ENCODE measurements at regions not wholly inside any gene's neighbourhood (a gene's known extent, or its start where the extent isn't known, plus 50 kb on each side); places are given as distances from the start of the nearest gene placed in this dataset.

- Histone ChIP-seq H3K27me3 (ENCODE audit: control insufficient read depth, extremely low read depth, insufficient read depth, low read length) (no peaks in the 10 kb centered on the region), H3K79me2 (ENCODE audit: control insufficient read depth, insufficient read depth, low read length) (no peaks in the 10 kb centered on the region), H2AFZ (ENCODE audit: control insufficient read depth, low read length) (no peak overlapping the region), H3K9me1 (ENCODE audit: control insufficient read depth, extremely low read depth, insufficient read depth, low read length) (no peaks in the 10 kb centered on the region), H4K20me1 (ENCODE audit: control insufficient read depth, extremely low read depth, insufficient read depth, low read length) (no peaks in the 10 kb centered on the region), H3K4me1 (ENCODE audit: control insufficient read depth, extremely low read depth, insufficient read depth, low read length) (no peaks in the 10 kb centered on the region), H3K27ac (ENCODE audit: control insufficient read depth, insufficient read depth, low read length) (no peak overlapping the region), H3K9ac (ENCODE audit: control insufficient read depth, extremely low read depth, insufficient read depth, low read length) (no peak overlapping the region), H3K9me3 (ENCODE audit: control insufficient read depth, low read depth, low read length) (no peaks in the 10 kb centered on the region), H3K36me3 (ENCODE audit: control insufficient read depth in 2 of 2, extremely low read depth in 1 of 2, insufficient read depth in 2 of 2, low read length in 2 of 2) (no peaks in the 10 kb centered on the region), H3K4me3 (ENCODE audit: control insufficient read depth in 2 of 3, extremely low read depth in 1 of 3, insufficient read depth in 2 of 3, low read depth in 1 of 3, low read length in 3 of 3) (no peak overlapping the region), H3K4me2 (ENCODE audit: control insufficient read depth, extremely low read depth, insufficient read depth, low read depth, low read length) (no peak overlapping the region)
- dilution Hi-C loops (cut with MboI; ENCODE audit: extremely low pct_ligation_motif_present, low sequenced_read_pairs): no loop called here
- DNase-seq (ENCODE audit: low read depth, low spot score): no peak
- no peak for FAIRE-seq
- no peak for TF ChIP-seq CTCF (optimal IDR thresholded peaks at IDR 0.05 in 1 of 3, IDR thresholded peaks at IDR 0.05 in 1 of 3, conservative IDR thresholded peaks at IDR 0.05 in 1 of 3; ENCODE audit: extremely low read depth in 1 of 3, insufficient read depth in 2 of 3, low read length in 3 of 3)
- TF ChIP-seq EZH2 (IDR thresholded peaks at IDR 0.05; ENCODE audit: low read length): no peak
Observed at GRCh38 chr12:45166056-45166455, 49.8 kb upstream of the ANO6 start.

Small RNAs in the stretch of these regions (small RNA-seq; reads per million reads assigned to genes)
- gene RNA5SP361 (ENCODE audit: insufficient read length in 3 of 3, low read depth in 3 of 3, low replicate concordance in 1 of 3): 0 reads per million in 3 experiments
